ENCODE measurements at regions not wholly inside any gene's neighbourhood (a gene's known extent, or its start where the extent isn't known, plus 50 kb on each side); places are given as distances from the start of the nearest gene placed in this dataset.

DNA sequence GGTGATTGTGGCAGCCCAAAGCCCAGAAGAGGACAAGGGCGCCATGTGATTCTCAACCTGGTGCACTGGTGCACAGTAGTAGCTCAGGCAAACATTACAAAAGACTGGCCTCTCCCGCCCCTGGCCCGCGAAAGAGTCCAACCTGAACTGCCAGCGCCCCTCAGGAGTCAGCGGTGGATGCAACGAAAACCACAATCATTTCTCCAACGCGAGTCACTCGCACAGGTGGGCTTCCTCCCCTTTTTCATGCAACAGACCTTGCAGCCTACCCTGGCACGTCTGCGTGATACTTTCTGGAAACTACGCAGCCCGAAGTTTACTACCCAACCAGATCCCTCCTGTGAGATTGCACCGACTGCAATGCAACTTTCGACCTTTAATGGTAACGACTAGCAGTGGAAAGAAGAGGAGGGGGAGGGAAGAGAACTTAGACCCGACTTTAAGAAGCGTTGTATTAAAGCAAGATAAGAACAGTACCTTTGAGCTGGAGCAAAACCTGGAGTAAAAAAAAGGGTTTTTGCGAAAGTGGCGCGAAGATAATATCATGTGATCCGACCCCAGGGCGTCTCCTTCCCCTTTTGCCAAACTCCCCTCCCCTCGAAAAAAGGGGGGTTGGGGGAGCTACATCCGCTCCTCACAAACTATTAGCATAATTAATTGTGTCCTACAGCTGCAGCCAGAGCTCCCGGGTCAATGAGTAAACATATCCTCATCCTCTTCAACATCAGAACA, 63.3 kb upstream of the CCDC160 start:
- DNase-seq = peak; percentile 10

DNA sequence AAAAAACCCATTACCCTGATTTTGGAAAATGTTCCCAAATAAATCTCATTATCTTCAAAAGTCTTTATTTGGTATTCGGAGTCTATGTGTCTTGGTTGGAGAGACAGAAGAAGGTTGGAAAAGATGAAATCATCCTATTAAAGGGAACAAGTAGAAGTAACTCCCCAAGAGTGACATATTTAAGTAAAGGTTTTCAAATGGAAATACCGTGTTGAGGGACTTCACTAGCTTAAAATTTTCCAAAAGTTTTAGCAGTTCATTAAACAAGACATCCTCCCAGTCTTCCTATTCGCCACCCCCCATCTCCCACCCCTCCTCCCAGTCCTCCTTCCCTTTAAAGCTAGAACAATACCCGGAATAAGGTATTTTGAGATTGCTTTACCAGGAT, 62.7 kb upstream of the CCDC160 start:
- no peak for DNase-seq

DNA sequence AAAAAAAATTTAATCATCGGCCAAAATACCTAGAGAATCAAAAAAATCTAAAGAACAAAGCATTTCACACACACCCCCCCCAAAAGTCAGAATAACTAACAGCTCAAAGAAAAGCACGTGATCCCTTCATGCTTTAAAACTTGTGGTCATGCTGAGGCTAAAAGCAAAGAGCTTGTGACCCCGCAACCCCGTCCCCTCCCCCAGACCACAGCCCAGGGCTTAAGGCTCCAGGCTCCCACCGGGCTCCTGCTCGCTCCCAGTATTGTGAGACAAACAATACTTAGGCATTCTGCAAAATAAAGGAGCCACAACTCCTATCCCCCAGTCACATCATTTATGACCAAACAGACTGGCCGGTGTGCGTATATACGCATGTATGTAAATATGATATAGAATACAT, 62.1 kb upstream of the CCDC160 start:
- DNase-seq = no peak

DNA sequence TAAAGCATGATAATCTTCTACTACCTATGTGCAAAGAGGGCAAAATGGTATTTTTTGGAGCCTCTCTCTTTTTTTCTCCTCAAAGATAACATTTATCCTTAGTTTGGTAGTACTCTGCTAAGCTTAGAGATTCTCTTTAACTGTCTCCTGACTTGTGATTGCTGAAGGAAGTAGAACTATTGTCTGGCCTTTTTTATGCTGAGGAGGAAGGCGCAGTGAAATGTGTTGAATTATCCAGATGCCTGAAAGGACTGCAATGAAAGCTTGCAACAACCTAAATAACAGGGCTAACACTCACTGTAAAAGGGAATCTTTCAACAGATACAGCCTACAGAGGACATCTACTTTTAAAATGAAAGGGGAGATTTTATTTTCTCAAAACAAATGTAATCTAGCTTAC, 59.5 kb upstream of the CCDC160 start:
- no peak for DNase-seq

DNA sequence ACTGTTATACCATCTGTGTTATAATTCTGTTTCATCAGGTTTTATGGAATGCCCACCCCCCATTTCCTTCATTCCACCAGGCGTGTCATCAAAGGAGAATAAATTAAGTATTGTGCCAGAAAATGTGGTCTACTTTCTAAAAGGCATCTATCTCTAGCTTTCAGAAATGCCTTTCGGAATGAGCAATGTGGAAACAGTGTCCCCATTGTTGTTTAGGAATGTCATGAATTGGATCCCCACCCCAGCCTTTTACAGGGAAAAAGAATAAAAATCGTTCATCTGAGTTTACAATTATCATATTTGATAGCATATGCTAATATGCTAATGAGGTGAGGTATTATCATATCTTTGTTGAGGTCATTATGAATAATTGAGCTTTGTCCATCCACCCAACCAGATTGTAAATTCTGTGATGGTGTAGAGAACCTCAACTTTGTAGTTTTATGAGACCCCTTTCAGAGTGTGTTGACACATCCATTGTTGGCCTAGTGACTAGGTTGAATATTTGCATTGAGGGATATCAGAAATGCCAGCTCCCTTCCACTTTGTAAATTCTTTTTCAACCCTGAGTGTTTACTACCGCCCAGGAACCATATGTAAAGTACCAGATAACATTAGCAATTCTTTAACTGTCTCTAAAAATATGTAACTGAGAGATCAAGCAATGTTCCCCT, 56.2 kb upstream of the CCDC160 start:
- DNase-seq = no peak

DNA sequence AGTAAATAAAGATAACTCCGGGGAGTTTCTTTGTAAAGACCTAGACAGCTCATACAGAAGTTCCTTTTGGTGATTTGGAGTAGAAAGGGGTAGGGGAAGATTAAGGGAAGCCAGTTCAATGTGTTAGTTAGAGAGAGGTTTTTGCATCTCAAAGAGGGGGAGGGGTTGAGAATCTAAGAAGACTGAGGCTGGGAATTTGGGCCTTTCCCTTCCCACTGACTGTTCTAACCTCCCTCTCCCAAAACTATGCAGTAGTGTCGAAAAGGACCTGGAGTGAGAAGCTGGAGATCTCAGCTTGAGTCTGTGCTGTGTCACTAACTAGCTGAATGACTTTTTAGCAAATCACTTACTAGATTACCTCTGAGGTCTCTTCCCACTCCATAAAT, 55.7 kb upstream of the CCDC160 start:
- no peak for DNase-seq

DNA sequence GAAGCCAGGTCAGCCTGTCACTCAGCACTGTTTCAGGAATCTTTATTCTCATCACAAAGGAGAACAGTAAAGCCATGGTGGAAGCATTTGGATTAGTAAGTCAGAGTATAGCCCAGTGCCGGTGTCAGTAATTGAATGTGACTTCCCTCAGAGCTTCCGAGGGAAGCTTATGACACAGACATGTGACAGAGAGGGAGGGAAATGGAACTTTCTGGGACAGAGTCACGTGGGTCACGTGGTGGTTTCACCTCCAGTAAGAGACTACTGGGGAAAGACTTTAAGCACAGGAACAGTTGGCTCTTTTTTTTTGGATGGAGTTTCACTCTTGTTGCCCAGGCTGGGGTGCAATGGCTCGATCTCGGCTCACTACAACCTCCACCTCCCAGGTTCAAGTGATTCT, 53.3 kb upstream of the CCDC160 start:
- no peak for DNase-seq

DNA sequence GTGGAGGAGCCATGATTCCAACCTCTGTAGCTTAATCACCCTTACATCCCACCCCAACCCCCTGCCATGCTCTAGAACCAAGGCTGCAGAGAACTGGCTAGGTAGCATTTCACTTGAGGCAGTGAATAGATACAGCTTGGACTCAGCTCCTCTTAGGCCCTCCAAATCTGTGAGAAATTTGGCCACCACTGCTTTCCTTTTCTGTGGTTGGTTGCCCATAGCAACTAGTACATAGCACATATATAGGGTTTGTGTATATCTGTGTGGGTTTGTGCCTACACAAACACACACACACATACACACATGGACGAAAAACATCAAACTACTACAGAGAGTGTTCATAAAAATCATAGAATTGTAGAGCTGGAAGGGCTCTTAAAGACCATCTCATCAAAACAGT, 52.0 kb upstream of the CCDC160 start:
- DNase-seq = no peak

DNA sequence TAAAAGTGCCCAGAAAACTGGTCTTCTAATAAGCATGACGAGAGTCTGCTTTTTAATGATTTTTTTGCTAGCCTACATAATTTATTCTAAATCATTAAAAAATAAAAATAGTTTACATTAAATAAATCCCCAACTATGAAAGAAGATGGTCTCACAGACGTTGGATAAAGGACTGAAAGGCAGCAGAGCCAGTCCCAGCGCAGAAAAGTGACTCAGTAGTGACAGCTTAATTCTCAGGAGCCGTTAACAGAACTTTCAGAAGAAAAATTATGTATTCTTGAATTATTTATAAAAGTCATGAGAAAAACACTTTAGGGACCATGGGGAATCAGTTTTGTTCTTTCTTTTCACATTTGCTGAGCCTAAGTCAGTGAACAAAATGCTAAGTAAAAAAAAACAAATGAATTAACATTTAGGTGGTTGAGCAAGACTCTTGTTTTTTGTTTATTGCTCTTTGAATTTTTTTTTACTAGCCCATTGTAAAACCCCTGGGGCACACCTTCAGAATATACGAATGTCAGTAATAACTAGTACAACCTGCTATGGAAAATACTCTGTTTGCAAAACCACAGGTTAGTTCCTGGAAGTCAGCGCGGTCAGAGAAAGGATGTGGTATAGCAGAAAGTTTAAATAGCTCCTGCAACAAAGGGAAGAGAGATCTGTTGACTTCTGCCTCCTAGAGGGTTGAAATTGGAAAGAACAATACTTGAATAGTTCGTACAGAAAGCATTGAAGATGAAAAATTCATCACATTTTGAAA, 50.4 kb upstream of the CCDC160 start:
- peak; percentile 59 for DNase-seq

Measured in stimulated activated CD4-positive, alpha-beta T cell treated with anti-CD3 and anti-CD28 coated beads, Interleukin-15, amount 100 ng/mL, for 24 hours (primary cell).